ENCODE measurements at regions not wholly inside any gene's neighbourhood (a gene's known extent, or its start where the extent isn't known, plus 50 kb on each side); places are given as distances from the start of the nearest gene placed in this dataset.
"Not testable (repeated sequence)": the region's sequence is repeated elsewhere in the genome, so short reads cannot be mapped to it uniquely, and the experiment has no call there.

GRCh38 chr7:41415051-41415450 lies 287.8 kb downstream of the INHBA start:
- TF ChIP-seq CTCF (IDR thresholded peaks at IDR 0.05; ENCODE audit: low read length, missing control alignments) = no peak
- DNase-seq (ENCODE audit: low read depth) = no peak

GRCh38 chr7:41404375-41405074 lies 298.4 kb downstream of the INHBA start:
- TF ChIP-seq CTCF (IDR thresholded peaks at IDR 0.05; ENCODE audit: low read length, missing control alignments) = no peak
- DNase-seq (ENCODE audit: low read depth) = no peak

More at GRCh38 chr7:41415051-41415450, 287.8 kb downstream of the INHBA start:
- H3K4me3 ChIP-seq (replicated peaks; ENCODE audit: low read depth, low read length) = no peak overlapping the region

GRCh38 chr7:41403291-41403690 lies 299.6 kb downstream of the INHBA start:
- no peak for DNase-seq (ENCODE audit: low read depth)
- TF ChIP-seq CTCF (IDR thresholded peaks at IDR 0.05; ENCODE audit: low read length, missing control alignments) = no peak
- no peak overlapping the region for H3K4me3 ChIP-seq (replicated peaks; ENCODE audit: low read depth, low read length)

More at GRCh38 chr7:41404375-41405074, 298.4 kb downstream of the INHBA start:
- H3K4me3 ChIP-seq (replicated peaks; ENCODE audit: low read depth, low read length) = no peak overlapping the region

GRCh38 chr7:41401833-41402232 lies 301.1 kb downstream of the INHBA start:
- no peak overlapping the region for H3K4me3 ChIP-seq (replicated peaks; ENCODE audit: low read depth, low read length)
- TF ChIP-seq CTCF (IDR thresholded peaks at IDR 0.05; ENCODE audit: low read length, missing control alignments) = no peak
- DNase-seq (ENCODE audit: low read depth) = no peak

GRCh38 chr7:41399171-41399570 lies 303.7 kb downstream of the INHBA start:
- TF ChIP-seq CTCF (IDR thresholded peaks at IDR 0.05; ENCODE audit: low read length, missing control alignments) = no peak
- no peak for DNase-seq (ENCODE audit: low read depth)

GRCh38 chr7:41391818-41392217 lies 311.1 kb downstream of the INHBA start:
- DNase-seq (ENCODE audit: low read depth) = no peak
- no peak for TF ChIP-seq CTCF (IDR thresholded peaks at IDR 0.05; ENCODE audit: low read length, missing control alignments)
- H3K4me3 ChIP-seq (replicated peaks; ENCODE audit: low read depth, low read length) = no peak overlapping the region

More at GRCh38 chr7:41399171-41399570, 303.7 kb downstream of the INHBA start:
- no peak overlapping the region for H3K4me3 ChIP-seq (replicated peaks; ENCODE audit: low read depth, low read length)

GRCh38 chr7:41388933-41389332 lies 314.0 kb downstream of the INHBA start:
- DNase-seq (ENCODE audit: low read depth); H3K4me3 ChIP-seq (replicated peaks; ENCODE audit: low read depth, low read length): not testable (repeated sequence)

All from fibroblast of pulmonary artery (primary cell).